ENCODE measurements at regions not wholly inside any gene's neighbourhood (a gene's known extent, or its start where the extent isn't known, plus 50 kb on each side); places are given as distances from the start of the nearest gene placed in this dataset.

DNA sequence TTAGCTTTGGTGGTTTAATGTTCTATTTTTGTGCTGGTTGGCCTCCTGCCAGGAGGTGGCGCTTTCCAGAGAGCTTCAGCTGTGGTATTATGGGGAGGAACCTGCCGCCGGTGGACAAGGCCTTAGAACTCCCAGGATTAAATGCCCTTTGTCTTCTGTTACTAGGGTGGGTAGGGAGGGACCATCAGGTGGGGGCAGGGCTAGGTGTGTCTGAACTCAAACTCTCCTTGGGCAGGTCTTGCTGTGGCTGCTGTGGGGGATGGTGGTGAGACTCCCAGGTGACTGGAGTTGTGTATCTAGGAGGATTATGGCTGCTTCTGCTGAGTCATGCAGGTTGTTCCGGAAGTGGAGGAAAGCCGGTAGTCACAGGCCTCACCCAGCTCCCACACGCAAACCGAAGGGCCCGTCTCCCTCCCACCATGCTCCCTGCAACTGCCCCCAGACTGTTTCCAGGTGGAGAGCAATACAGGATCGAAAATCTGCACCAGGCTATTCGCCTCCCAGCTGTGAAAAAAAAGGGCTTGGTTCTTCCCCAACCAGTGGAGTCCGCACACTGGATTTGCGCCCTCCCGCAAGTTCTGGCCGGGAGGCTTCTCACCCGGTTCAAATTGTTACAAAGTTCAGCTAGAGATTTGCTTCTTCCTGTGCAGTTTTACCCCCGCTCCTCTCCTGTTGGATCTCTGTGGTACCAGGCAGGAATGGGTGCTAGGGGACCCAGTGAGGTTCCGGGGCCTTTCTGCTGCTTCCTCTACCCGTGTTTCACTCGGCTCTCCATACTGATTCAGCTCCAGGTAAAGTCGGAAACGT is 220.5 kb downstream of the CENPF start:
- no peak for DNase-seq (ENCODE audit: low spot score)

DNA sequence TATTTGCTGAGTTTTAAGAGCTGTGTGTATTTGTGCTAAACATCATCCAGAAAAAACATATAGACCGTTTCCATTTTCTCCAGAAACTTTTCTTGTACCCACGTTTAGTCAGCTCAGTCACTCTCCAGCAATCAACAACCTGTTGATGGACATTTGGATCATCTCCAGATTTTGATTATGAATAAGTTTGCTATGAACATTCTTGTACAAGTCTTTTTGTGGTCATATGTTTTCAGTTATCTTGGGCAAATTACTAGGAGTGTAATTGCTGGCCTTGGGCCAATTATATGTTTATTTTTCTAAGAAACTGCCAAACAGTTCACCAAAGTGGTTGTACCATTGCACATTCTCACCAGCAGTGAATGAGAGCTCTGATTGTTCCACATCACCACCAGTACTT is 221.8 kb downstream of the CENPF start:
- DNase-seq (ENCODE audit: low spot score), result no peak

DNA sequence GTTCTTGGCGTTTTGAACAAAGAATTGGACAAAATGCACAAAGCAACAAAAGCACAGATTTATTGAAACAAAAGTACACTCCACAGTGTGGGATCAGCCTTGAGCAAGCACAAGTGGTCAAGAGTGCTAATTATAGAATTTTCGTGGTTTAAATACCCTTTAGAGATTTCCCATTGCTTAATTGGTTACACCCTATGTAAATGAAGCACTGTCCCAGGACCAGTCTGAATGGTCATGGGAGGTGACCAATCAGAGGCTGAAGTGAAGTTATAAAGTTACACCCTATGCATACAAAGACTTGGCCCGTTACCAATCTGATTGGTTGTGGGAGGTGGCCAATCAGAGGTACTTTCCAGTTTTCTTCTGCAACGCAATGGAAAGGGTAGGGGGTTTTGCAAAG is 223.6 kb downstream of the CENPF start:
- DNase-seq (ENCODE audit: low spot score), result no peak

DNA sequence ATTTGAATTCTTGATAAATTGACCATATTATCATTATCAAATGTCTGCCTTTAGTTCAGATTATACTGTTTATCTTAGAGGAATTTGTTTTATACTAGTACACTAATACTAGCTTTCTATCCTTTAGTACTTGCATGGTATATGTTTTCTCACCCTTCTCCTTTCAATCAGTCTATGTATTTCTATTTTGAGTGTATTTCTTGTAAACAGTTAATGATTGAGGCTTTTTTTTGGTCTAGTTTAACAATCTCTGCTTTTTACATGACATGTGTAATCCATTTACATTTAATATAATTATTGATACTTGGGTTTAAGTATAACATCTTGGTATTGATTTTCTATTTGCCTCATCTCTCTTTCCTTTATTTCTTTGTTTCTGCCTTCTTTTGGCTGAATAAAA is 224.9 kb downstream of the CENPF start:
- no peak for DNase-seq (ENCODE audit: low spot score)

DNA sequence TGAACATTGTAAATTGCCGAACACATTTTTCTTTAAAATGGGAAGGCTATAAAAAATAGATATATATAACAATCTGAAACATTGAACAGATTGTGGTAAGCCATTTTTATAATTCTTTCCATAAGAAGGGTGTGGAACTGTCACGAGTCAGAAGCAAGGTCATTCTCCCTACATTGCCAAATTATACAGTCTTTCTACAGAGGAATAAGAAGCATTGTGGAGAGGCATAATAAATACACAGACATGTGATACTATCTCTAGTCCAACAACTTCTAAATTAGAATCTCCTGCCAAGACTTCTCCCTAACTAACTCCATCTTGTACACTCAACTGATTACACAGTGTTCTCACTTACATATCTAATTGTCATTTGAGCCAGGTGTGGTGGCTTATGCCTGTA is 227.9 kb downstream of the CENPF start:
- DNase-seq (ENCODE audit: low spot score), result no peak

DNA sequence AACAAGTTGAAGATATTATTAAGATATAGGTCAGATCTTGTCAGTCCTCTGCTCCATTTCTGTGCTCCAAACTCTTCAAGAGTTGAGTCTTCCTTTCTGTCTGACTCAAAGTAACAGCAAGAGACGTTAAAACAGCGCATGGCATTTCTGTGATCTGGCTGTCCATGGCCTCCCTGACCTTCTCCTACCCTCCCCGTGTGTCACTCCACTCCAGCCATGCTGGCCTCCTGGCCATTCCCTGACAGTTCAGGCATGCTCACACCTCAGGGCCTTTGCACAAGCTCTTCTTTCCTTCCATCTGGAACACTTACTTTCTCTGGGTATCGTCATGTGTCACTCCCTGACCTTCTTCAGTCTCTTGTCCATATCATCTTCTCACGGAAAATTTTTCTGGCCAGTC is 229.0 kb downstream of the CENPF start:
- no peak for DNase-seq (ENCODE audit: low spot score)

DNA sequence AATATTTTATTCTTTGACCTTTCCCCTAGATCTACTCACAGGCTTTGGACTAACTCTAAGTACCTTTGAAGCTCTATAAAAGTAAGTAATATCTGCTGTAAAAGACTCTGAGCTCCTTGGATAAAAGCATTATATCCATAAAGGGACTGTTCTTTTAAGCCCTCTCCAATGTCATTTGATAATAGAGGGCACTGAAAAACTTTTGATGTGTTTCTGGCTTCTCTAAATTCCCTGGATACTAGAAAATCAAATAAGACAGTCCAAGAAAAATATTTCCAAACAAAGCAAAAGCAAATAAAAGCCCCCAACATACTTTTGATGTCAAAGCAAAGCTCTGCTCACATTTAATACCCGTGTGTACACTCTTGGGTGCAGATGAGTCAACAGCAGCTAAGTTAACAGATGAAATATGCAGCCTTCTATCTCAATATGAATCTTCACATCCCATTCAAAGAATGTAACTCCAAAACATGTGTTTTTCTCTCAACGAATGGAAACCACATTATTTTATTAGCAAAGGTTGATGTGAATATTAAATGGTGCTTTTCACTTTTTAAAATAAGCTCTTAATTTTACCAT is 230.3 kb downstream of the CENPF start:
- peak; percentile 21 for DNase-seq (ENCODE audit: low spot score)

DNA sequence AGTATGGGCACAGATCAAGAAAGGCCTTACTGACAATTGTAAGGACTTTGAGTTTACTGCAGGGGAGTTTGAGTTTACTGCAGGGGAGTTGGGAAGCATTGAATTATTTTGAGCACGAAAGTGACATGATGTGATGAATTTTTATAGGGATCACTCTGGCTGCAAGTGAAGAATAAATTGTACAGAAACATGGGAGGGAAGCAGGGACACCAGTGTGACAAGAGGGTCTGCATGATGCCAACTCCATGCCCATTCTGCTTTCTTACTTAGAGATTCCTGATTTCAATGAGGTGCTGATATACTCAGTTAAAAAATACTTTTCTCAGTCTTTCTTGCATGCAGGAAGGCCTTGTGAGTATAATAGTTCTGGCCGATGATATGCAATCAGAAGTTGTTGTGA is 234.4 kb downstream of the CENPF start:
- DNase-seq (ENCODE audit: low spot score), result no peak

DNA sequence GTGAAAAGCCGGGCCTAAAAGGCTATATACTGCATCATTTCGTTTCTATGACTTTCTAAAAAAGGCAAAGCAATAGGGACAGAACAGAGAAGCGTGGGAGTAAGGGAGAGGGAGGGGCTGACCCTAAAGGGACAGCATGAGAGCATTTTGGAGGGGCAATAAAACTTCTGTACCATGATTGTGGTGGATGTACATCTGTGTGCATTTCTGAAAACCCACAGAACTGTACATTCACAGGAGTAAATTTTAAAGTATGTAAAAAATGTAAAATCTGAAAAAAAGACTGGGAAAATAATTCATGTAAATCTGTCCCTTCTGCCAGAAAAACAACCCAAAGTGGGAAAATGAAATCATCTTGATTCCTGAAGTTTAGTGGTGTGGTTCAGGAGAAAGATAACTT is 235.4 kb downstream of the CENPF start:
- peak; percentile 26 for DNase-seq (ENCODE audit: low spot score)

DNA sequence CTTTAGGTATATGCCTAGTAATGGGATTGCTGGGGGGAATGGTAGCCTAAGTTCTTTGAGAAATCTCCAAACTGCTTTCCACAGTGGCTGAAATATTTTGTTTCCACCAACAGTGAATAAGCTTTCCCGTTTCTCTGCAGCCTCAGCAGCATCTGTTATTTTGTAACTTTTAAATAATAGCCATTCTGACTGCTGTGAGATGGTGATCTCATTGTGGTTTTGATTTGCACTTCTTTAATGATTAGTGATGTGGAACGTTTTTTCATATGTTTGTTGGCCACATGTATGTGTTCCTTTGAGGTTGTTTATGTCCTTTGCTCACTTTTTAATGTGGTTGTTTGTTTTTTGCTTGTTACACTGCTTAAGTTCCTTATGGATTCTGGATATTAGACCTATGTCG is 237.4 kb downstream of the CENPF start:
- DNase-seq (ENCODE audit: low spot score), result no peak

DNA sequence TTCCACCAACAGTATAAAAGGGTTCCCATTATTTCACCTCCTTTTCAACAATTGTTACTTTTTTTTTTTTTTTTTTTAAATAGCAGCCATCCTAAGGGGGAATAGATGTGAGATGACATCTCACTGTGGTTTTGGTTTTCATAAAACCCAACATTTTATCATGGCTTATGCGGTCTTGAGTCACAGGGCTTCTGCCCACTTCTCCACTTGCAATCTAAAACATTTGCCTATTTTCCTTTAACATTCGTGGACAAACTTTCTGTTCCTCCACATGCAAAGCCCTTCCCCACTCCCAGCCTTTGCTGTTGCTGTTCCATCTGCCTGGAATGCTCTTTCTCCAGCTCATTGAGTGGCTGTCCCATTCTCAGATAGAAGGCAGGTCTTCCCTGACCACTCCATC is 239.7 kb upstream of the KCNK2 start:
- DNase-seq (ENCODE audit: low spot score), result no peak

DNA sequence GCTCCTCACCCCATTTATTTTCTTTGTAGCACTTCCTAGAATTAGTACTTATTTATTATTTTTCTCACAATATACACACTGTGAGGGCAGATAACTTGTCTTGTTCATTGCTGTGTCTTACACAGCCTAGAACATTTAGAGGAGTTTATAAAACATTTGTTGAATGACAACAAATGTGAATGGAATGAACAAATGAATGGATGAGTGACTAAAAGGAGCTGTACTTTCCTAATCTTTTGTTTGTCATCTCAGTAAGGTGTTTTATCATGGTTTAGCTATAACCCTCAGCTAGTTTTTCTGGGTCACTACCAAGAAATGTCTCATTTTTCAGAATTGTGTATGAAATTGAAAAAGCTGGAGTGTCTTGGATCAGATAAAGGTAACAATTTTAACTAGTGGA is 239.3 kb upstream of the KCNK2 start:
- no peak for DNase-seq (ENCODE audit: low spot score)

DNA sequence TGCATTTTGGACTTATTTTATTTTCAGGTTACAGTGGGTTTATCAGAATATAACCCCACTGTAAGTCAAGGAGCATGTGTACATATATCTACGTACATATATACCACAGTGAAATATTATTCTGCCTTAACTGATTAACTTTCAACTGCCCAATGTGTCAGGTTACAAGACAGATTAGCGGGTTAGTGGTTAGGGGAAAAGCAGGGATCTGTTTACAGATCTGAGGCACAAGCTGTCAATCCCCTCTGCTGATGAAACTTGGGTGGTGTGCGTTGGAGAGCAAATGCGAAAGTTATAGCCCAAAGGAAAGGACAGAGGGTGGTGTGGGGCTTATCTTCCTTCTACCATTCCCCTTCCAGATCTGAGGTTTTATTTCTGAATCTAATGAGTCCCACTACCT is 238.2 kb upstream of the KCNK2 start:
- DNase-seq (ENCODE audit: low spot score), result no peak

DNA sequence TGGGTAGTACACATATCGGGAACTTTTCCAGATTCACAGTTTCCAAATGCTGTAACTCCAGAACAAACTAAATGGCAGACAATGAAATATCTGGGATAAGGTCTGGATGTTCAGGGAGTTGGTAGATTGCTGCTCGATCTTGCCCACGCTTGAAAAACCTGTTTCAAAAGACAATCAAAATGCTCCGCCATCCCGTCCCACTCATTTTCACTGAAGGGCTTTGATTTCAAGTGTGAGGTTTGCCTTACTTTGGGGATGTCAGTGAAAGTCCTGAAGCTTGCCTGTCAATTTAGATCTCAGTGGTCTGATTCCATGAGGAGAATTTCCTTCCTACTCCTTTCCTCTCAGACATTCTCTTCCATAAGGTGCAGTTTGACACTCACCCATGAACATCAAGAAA is 236.3 kb upstream of the KCNK2 start:
- no peak for DNase-seq (ENCODE audit: low spot score)

DNA sequence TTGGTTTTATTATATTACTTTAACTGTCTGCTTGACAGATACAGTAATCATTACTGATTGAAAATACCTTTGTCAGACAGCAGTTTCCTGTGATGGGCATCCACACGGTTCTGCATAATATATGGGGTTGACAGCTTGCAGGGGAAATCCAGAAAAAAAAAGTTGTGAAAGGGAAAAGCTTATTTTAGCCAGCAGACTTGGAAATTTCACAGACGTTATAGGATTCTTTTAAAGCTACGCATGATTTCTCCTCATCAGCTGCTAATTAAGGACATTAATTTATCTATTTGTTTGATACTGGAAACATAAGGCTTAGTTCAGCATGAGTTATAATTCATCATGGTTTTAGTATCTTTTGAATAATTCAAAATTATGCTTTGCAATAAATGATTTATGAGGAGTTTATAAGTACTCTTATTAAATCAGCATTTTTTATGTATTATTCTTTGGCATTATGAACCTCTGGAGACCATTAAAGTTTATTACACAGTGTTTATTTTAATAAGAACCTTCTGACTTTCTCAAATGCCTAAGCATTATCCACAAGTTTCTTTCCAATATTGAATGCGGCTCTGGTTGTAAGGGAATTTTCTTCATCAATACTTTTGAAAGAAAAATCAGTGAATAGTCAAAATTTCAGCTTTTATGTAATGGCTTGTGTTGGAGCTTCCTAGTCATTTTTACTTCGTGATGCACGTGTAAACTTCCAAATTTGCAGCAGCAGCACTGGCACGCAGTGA is 235.3 kb upstream of the KCNK2 start:
- no peak for DNase-seq (ENCODE audit: low spot score)

DNA sequence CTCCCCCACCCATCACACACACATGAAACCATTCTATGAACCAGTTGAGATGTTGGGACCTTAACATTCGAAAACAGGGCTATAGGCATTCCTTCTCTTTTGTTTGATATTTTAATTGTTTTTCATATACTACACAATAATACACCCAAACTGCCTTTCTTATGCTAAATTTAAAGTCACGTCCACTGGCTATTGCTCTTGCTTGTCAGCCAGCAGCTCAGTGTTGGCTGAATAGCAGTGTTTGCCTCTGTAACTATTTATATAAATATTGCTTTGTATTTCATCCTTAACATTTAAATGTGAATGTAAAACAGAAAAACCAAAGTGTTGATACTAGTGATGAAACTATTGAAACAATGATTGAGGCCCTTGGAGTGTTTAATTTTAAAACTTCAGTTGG is 234.4 kb upstream of the KCNK2 start:
- DNase-seq (ENCODE audit: low spot score), result no peak

DNA sequence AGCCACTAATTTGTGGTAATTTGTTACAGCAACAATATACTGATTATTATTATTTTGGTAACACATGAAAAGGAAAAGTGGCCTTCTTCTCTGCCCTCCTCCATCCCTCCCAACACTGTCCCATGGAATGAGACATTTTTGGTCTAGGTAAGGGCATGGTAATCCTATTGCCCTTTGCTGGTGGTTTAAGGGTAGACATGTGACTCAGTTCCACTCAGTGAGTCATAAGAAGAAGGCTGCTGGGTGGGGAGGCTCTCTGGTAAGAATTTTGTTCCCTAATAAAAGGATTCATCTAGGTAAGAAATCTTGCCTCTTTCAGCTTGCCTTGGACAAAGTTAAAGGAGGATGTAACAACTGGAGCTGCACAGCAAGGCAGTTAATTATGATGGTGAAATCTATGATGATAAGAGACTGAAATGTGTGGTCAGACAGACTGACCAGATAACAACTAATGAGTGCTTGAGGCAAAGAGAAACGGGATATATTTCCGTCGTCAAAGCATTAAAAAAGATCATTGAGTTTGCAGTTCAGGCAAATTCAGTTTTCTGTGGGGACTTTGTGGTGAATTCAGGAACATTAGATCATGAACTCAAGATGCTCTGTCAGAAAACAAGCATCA is 232.0 kb upstream of the KCNK2 start:
- DNase-seq (ENCODE audit: low spot score), result no peak

DNA sequence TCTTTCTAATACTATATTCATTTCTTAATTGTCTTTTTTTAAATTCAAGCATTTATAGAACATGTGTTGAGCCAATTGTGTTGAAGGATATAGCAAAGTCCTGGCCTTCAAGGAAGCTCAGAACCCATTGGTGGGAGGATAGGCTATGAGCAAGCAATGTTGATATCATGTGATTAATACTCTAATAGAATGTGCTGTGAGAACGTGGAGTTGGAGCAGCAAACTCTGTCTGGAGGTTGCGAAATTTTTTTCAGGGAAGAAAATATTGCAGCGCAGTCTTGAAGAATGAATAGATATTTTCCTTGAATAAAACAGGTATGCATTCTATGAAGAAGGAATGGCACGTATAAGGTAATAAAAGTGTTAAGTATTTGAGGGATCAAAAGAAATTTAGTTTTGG is 229.2 kb upstream of the KCNK2 start:
- no peak for DNase-seq (ENCODE audit: low spot score)

DNA sequence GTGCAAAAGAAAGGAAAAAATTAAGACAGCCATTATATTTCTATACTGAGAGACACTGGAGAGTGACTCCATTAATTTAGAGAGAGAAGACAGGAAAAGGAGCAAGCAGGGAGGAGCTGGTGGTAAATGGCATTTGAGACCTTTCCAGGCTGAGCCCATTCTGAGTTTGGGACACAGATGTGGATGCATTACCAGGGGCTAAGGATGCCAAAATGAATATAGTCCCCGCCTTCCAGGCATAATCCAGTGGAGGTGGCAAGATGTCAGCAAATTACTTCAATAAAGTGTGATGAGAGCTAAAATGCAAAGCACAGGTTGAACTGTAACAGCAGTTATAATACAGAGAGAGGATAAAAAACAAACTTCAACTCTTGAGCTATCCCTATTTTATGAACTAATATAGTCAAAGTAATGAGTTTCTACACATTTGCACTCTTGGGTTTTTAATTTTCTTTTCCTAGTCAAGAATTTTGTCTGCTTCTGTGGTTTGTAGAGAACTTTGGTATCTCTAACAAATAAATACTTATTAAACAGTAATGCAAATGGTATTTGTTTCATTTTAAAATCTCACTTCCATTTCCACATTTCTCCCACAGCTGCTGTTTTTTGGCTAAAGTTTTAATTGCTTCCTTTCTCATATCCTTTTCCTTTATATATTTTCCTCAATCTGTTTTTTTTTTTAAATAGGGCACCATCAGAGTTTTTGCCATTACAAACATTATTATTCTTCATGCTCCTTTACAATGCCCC is 228.2 kb upstream of the KCNK2 start:
- no peak for DNase-seq (ENCODE audit: low spot score)

DNA sequence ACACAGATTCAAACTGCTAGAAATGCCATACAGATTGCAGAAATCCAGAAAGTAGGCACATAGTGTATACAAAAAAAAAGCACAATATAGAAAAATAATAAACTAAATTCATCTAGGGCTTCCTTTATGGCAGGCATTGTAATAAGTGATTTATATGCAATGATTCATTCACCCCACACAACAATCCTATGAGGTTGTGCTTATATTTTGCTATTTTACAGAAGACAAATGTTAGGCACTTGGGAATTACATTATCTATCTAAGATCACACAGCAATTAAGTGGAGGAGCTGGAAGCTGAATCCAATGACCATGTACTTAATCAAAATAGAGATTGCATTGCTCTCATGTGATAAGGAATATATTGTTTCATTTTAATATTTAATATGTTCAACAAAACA is 225.7 kb upstream of the KCNK2 start:
- DNase-seq (ENCODE audit: low spot score), result no peak

DNA sequence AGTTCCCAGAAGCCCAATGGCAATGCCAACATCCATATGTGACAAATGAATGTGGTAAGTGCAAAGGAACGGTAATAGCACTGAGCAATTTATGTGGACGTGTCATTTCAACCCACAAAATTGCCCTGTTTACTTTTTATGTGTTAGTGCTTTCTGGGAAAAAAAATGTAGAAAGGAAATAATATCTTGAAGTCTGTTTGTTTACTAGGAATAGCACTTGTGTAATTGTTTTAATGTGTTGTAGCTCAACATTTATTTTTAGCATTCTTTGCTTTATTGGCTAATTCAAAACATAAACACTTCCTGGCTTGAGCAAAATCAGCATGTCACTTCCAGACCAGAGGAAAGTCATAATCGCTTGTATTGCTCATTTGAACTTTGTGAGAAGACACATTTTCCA is 224.8 kb upstream of the KCNK2 start:
- no peak for DNase-seq (ENCODE audit: low spot score)

DNA sequence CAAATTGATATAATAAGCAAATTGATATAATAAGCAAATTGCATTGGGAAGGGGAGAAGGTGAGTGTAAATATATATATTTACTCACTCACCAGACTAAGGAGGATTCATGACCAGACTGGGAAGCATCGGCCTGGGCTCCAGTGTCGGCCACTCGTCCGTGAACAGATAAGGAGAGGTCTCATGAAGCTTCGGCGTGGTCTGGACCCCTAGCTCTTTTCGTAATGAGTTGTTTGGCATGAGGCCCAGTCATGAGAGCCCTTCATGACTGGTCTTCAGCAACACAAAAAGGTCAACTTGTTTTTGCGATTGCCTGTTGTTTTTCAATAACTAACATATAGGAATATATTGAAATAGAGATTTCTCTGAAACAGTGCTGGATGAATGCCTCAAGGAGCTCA is 222.9 kb upstream of the KCNK2 start:
- no peak for DNase-seq (ENCODE audit: low spot score)

All from hepatic stellate cell (primary cell).